ENCODE measurements at regions not wholly inside any gene's neighbourhood (a gene's known extent, or its start where the extent isn't known, plus 50 kb on each side); places are given as distances from the start of the nearest gene placed in this dataset.
"Not testable (repeated sequence)": the region's sequence is repeated elsewhere in the genome, so short reads cannot be mapped to it uniquely, and the experiment has no call there.

GRCh38 chr18:22703883-22704585 lies 229.1 kb upstream of the RBBP8 start:
- peak; percentile 58 for DNase-seq

DNA sequence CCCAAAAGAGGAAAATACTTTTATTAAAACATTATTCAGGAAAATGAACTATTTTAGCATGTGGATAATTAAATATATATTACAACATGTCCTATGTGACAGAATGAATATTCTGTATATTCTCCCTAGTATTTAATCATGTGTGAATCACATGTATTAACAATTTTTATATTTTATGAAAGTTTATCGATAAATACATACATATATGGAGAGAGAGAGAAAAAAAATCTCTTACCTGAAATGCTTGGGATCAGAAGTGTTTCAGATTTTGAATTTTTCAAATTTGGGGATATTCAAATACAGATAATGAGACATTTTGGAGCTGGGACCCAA lies 228.6 kb upstream of the RBBP8 start:
- no peak for DNase-seq

DNA sequence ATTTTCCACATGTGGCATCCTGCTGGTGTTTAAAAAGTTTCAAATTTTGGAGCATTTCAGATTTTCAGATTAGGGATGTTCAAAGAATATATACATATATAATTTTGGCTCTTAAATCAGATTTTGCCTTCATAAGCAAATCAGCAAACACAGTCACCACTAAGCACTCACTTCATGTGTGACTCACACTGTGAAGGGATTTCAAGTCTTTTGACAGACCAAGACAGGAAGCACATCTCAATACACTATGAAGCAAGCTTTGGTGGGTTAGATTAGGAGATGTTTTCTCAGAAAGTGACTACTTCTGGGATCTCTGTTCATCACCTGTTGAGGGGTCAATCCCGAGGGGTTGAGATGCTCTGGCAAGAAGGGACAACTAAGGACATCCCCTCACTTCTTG lies 227.8 kb upstream of the RBBP8 start:
- DNase-seq = peak; percentile 64

- not testable (repeated sequence) for DNase-seq
These were observed 227.1 kb upstream of the RBBP8 start for GRCh38 chr18:22706025-22706424.

GRCh38 chr18:22709288-22710060 lies 223.7 kb upstream of the RBBP8 start:
- DNase-seq = no peak

GRCh38 chr18:22710673-22711191 lies 222.4 kb upstream of the RBBP8 start:
- peak; percentile 6 for DNase-seq

DNA sequence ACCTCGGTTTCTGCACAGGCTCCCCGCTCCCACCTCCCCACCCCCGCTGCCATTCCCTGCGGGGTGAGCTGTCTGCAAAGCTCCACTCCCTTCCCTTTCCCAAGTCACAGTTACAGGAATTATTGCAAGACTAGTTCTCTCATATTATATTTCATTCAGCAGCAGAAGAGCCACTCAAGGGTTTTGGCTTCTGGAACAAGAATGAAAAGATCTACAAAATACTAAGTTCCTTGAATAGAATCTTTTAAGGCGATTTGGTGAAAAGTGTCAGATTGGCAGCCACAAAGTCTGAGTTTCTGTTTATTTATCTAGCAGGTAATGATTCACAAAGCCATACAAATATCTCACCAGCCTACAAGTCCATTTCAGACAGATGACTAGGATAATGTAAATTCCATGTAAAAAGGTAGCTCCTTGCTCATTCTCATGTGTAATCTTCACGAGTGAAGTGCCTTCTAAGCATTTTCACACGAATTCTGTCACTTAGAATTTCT lies 221.9 kb upstream of the RBBP8 start:
- peak; percentile 25 for DNase-seq

GRCh38 chr18:22713511-22713910 lies 219.6 kb upstream of the RBBP8 start:
- no peak for DNase-seq

- DNase-seq = not testable (repeated sequence)
These were observed 215.6 kb upstream of the RBBP8 start for GRCh38 chr18:22717536-22717935.

DNA sequence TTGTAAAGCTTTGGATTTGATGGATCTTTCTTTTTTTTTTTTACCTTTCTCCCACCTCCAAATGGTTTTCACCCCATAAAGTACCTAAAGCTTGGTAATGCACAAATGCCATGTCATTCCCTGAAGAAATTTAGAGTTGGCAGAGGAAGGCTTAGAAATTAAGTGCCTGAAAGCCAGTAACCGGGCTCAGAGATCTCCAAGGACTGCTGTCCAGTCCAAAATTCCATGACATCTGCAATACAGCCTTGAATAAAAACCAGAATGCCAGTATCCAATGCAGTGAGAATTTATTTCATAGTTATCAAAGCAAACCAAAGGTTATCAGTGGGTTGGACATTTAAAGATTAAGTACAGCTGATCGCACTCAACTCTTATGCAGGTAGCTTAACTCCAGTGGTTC lies 209.9 kb upstream of the RBBP8 start:
- no peak for DNase-seq

GRCh38 chr18:22723773-22724172 lies 209.4 kb upstream of the RBBP8 start:
- peak; percentile 5 for DNase-seq

DNA sequence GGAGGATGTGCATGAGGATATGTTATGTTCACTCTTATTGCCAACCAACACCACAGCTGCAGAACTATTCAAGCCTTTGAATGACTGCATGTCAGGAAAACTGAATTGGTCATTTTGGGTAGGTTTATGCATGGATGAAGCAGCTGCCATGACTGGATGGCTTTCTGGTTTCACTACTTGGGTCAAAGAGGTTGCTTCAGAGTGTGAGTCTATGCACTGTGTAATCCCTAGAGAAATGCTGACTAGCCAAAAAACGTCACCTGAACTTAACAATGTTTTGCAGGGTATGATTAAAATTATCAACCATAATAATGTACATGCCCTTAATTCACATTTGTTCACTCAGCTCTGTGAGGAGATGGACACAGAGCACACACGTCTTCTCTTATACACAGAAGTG lies 206.7 kb upstream of the RBBP8 start:
- no peak for DNase-seq

- no peak for DNase-seq
These were observed 205.1 kb upstream of the RBBP8 start for GRCh38 chr18:22728016-22728415.

DNA sequence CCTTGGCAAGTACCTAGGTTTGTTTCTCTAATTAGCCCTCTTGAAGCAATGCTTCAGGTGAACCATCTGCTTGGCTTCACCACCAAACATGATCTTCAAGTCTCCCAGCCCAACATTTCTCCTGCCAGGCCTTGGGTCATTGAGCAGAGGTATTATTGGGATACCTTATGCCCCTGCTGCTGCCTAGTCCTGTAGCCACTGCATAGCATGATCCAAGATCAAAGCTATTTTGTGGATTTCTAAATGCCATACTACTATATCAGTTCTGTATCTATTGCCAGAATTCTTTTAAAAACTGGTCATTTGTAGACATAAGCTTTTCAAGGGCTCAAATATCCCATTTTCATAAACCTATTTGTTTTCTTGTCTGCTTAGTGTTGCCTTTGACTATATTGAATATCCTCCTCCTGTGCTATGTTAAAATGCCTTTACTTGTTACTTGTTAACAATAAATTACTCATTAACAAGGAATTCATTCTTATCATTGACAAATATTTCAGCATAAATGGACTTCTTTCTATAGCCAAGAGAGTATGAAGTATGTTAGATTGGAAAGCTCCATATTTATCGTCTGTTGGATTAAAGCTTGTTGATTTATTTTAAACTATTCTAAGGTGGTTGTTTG lies 204.5 kb upstream of the RBBP8 start:
- DNase-seq = no peak

DNA sequence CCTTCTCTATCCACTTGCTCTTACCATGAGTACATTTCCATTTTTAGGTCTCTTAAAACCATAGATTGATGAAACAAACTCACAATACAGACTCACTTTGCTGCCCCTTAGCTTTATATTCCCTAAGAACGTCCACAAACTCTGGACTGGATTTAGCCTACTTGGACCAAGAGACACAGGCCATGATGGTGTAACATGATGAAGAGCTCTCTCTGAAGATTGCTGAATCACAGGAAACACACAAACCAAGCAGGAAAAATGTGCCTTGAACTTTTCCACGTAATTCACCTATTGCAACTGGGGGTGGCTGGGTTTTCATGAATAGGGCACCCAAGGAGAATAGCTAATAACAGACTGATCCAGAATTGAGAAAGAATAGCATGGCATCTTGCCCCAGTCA lies 201.7 kb upstream of the RBBP8 start:
- DNase-seq = no peak

- DNase-seq = no peak
These were observed 198.9 kb upstream of the RBBP8 start for GRCh38 chr18:22734105-22734661.

GRCh38 chr18:22734791-22735627 lies 198.1 kb upstream of the RBBP8 start:
- peak; percentile 75 for DNase-seq

DNA sequence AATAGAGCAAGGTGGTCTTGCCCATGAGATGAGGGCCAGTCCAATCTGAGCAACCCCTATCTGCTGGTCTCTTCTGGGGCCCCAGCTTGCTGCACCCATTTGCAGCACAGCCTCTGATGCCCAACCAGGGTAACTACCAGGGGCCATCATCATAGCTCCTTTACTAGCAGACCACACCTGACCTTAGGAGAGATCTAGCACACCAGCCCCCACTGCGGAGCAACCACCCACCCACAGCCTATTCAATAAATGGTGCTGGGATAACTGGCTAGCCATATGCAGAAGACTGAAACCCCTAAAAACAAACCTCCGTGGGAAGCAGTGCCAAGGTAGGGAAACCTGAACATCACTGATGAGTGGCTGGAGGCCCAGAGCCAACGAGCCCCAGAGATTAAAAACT lies 196.1 kb upstream of the RBBP8 start:
- DNase-seq = no peak

- DNase-seq = no peak
These were observed 194.0 kb upstream of the RBBP8 start for GRCh38 chr18:22739061-22739642.

GRCh38 chr18:22739789-22740188 lies 193.3 kb upstream of the RBBP8 start:
- DNase-seq = no peak

DNA sequence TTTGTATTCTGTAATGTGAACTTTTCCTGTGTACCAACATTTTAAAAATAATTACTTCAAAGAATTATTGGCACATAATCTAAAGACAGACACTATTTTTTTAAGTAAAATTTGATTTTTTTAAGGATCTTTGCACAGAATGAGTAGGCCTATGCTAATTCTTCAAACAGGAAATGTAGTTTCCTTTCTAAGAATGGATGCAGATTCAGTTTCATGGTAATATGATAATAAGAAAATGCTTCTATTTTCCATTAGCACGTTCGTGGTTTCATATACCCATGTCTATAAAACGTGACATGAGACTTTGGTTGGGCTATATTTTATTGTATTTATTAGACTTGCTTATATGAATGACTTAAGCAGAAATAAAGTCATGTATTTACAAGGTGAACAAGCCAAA lies 191.8 kb upstream of the RBBP8 start:
- DNase-seq = no peak

DNA sequence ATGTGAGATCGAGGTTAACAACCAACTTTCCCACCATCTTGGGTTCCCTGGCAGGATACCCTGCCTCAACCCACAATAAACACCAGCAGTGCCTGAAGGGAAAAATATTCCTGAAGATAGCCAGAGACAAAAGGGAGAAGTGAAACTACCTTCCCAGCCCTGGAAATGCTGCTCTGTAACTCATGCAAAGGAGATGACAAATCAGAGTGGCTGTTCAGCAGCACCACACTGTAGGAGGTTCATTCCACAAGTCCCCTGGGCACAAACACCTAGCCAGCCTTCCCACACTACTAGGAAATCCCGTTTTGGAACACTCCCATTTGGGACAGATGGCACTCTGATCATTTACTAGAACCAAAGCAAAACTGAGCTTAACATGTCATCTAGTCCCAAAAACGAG lies 190.7 kb upstream of the RBBP8 start:
- DNase-seq = peak; percentile 3

Measured in fibroblast of skin of scalp (primary cell).